NCI-H82 (cell line): ENCODE measurements at regions not wholly inside any gene's neighbourhood (a gene's known extent, or its start where the extent isn't known, plus 50 kb on each side); places are given as distances from the start of the nearest gene placed in this dataset.
"Not testable (repeated sequence)": the region's sequence is repeated elsewhere in the genome, so short reads cannot be mapped to it uniquely, and the experiment has no call there.

Experiments used
- DNase-seq: peaks from one replicate; lab custom pipeline; 2025; lab: John Stamatoyannopoulos, UW

DNA sequence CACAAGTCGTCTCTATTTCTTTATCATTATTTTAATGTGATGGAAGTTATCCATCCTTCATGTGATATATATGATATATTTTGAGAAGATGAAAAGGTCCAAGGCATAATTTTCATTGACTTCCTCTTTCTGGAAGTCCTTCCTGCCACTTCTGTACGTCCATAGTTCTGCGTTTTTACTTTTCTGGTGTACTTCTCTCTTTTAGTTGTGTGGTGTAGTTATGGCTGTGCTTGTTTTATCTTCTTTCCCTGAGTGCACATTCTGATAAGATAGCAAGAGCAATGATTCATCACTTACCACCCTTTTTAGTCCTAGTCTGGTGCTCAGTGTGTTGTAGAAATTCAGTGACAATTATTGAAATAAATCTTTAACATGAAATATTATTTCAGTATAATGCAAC lies 231.3 kb upstream of the FERD3L start:
- DNase-seq, result no peak

DNA sequence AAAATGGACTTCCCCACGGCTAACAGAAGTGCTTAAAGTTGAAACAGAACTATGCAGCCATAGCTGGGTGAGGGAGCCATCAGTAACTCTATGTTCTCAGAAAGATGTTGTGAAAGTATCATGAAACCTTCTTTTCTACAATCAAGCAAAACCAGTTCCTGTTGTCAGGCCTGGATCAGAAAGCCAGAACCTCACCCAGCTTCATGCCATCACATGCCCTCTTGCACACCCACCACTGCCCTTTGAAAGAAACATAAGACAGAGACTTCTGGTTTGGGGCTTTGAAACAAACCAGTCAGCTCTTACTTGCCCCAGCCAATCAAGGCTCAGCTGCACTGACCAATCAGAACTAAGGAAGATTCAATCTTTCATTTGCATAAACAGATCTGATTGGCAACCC lies 230.8 kb upstream of the FERD3L start:
- DNase-seq, result no peak

DNA sequence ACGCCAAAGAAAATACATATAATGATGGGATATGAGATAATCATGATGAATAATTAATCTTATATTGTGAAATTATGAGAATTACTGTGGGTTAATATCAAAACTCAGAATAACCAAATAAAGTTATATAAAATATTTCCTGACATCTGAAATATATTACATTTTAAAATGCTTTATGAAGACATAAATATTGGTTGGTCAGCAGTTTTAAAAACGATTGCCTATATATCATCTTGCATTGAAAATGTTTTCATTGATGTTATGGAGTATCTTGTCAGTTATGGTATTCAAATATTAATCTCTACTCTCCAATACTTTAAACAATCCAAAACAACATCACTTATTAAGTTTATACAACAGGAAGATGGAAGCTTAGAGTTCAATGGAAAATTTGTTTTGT lies 228.1 kb upstream of the FERD3L start:
- DNase-seq, result no peak

DNA sequence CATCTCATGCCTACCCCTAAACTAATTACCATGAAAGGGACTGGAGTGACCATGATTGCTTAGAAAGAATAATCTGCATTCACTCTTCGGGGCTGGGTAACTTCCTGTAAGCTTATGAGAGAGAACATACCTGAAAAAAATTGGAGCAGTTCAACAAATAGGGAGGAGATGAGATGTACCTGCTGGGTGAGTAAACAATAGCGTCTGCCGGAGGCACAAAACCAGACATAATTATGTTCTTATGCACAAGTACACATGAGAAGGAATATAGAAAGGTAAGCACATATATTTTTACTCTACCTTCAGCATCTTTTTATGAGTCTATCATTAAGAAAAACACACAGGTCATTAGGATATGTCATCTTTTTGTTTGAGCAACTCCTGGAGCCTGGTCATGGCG lies 224.6 kb upstream of the FERD3L start:
- no peak for DNase-seq

DNA sequence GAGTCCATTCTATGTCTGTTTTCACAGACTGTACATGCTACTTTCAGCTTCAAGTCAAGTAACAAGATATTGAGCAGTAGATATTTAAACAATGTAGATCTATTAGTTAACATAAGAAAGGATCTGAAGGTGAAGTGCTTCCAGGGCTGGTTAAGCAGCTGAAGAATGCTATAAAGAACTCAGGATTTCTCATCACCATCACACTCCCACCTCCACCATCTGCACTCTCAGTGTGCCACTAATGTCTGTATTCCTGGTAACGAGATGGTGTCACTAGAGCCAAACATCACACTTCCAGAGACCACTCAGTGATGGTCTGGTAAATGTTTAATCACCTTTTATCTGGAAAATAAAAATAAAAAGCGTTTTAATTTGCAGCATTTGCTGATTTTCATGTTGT lies 224.0 kb upstream of the FERD3L start:
- DNase-seq, result no peak

DNA sequence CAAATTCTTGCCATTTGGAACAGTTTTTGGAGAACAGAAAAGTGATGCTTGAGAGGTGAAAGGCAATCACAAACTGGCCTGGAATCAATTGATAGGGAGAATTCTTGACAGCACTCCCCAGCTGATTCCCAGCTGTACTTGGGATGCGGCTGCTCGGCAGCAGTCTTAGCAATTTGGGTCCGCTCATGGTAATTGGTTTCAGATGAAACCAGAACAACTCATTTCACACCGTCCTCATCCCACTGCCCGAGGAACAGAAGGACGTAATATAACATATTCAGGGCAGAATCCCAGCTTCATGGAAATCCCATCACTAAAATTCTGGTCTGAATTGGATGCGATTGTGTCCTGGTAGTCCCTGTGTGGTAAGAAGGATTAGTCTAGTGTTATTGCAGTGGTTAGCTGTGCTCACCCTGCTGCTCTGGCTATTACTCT lies 223.3 kb upstream of the FERD3L start:
- DNase-seq, result no peak

DNA sequence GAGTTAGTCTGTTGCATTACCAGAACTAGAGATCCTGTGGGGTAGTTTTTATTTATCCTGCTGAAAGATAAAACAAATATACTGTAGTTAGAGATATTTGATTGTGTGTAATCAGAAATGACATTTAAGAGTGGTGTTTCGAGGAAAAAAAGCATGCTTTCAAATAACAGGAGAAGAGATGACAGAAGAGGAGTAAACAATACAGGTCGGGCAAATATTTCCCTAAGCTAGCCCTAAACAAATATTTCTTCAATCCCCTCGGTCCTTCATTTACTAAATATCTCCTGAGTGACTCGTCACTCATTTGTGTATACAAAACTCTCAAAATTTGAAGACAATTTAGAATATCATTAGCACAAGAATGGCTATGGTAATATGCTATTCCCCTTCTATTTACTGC lies 219.7 kb upstream of the FERD3L start:
- DNase-seq, result no peak

DNA sequence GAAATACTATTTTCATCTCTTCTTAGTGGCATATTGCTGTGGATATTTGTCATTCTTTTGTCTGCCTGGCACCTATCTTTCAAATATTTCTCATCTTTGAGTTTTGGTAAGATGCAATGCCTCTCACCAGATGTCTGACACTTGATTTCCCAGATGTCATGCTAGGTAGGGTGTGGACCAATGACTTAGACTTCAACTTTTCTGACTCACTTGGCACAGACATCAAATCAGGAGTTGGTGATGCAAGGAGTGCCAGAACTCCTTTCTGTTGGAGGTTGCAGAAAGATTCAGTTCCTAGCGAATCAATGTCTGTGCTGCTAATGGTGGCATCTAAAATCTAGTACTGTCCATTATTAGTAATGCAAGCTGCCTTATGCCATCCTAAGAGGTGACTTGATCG lies 216.9 kb upstream of the FERD3L start:
- no peak for DNase-seq

DNA sequence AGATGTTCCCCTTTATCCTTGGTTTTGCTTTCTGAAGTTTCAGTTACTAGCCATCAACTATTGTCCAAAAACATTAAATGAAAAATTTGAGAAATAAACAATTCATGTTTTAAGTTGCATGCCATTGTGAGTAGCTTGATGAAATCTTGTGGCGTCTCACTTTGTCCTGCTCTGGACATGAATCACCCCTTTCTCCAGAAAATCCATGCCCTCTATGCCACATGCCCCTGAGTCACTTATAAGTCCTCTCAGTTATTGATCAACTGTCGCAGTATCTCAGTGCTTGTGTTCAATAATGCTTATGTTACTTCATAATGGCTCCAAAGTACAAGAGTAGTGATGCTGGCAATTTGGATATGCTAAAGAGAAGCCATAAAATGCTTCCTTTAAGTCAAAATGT lies 208.0 kb upstream of the FERD3L start:
- no peak for DNase-seq

DNA sequence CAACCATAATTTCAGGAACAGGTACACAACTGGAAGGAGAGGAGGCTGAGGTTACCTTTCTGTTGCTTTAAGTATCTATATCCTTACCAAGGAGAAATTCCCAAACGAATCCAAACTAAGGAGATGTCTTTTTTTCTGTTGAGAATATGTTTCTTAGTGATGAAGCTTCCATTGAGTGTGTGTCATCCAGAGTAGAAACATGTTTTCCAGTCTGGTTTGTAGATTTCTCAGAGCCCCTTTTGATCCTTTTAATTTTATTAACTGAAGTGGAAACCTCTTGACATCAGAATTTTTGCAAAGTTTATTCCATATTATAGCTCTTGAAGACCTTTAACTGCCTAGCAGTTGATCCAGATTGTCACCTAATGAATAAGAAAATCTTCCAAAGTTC lies 207.1 kb upstream of the FERD3L start:
- no peak for DNase-seq

DNA sequence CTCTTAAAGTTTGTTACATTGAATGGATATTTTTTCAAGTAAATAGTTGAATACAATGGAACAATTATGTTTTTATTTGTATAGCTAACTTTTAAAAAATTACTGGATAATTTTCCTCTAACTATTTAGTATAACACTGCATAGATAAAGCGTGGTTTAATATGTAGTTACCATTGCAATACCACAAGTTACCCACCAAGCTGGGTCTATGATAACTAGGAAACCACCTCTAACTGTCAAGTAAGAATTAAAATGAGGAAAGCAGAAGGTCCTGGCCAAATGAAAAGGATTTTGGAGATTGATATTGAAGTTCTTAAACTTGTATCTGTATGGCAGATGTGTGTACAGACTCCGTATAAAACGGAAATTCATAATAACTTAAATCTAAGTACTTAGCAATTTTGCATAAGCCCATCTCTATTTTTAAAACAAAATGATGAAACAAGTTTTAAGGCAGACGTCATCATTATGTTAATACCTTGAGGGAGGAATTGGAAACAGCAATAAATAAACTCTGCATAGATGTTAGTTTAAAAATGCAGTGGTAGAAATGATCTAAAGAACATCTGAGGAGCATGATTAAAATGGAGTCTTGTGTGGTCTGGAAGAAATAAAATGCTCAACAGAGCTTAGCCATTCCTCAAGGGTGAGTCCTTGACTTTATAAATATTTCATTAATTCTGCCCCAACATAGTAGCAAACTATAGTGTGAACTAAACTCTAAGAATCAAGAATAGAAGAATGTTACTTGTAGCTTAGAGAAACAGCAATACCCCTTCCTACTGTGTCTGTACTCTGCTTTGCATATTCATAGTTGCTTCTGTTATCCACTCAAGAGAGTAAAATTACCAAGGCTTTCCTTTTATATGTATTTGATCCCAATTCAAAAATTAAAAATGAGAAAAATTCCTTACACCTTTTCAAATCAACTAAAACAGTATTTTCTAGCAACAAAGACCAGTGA lies 206.4 kb upstream of the FERD3L start:
- DNase-seq, result no peak

DNA sequence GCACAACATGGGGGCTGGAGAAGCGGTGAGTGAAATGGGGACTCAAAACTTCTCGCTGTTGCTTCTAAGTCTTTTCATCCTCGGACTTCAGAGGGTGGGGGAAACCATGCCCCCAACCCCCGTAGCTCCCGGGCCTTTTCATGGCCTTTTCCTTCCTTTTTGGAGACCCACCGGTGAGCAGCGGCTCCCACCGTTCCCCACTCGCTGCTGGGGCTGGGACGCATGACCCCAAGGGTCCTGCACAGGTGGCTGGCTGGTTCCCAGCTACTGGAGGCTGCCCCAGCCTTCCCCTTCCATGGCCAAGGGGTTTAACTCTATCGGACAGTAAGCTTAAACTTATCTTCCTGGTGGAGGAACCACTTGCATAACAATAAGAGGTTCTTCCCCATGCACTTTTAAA lies 194.3 kb upstream of the FERD3L start:
- no peak for DNase-seq

DNA sequence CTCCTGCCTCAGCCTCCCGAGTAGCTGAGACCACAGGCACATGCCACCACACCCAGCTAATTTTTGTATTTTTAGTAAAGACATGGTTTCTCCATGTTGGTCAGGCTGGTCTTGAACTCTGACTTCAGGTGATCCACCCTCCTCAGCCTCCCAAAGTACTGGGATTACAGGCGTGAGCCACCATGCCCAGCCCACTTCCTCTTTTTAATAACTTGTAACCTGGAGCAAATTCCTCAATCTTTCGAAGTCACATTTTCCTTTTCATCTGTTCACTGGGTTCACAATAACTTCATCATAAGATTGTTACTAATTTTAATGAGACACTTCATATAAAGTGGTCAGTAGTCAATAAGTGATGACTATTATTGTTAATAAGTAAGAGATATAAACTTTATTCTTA lies 193.3 kb upstream of the FERD3L start:
- DNase-seq, result not testable (repeated sequence)

DNA sequence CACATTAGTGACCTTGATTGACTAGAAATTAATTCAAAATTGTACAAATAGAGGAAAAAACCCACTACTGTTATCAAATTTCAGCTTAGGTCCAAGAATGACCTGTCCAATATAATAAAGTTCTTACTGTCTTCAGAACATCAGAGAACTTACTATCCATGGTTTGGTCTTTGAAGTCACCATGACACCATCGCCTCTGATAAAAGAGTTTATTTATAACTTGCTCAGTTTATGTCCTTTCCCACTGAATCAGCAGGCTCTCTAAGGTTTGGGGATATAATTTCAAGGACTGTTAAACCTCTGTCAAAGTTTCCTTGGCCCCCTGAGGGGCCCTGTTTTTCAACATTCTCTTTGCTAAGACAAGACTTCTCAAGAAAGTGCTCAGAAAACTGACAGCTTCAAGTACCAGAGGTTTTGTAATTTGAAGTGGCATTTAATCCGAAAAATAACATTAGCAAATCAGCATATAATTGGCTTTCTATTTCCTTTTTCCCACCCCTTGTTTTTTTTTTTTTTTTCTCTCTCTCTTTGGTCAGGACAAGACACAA lies 191.7 kb upstream of the FERD3L start:
- DNase-seq, result no peak

DNA sequence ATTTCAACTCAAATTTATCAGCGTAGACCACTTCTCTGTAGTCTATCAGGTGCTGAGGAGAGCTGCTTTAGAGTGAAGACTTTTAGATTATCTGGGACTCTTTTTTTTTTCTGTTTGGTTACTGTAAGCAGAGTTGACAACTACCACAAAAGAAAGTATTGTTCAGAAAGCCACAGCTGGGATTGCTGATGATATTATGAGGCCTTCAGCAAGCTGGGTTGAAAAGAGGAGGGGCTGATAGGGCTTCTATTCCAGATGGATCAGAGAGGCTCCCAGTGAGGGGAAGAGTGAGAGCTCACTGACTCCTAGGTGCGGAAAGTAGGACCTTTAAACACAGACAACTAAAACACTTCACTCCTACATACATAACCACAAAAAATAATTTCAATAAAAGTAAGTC lies 188.5 kb upstream of the FERD3L start:
- DNase-seq, result no peak

DNA sequence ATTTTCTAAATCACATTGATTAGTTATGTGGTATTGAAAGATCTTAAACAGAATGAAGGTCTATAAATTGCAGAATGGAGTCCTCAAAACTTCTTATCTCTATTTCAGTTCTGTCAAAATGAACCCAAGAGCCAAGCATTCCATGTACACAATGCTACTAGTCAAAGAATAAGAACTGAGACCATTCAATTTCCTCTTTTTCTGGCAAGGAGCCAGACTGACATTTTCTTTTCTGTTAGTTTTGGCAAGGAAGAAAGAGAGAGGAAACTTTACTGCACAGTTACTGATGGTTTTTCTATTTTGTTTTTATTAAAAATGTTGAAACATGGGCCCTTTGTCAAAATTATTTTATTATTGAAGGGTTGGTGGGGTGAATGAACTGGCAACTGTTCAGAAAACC lies 181.8 kb upstream of the FERD3L start:
- DNase-seq, result no peak

DNA sequence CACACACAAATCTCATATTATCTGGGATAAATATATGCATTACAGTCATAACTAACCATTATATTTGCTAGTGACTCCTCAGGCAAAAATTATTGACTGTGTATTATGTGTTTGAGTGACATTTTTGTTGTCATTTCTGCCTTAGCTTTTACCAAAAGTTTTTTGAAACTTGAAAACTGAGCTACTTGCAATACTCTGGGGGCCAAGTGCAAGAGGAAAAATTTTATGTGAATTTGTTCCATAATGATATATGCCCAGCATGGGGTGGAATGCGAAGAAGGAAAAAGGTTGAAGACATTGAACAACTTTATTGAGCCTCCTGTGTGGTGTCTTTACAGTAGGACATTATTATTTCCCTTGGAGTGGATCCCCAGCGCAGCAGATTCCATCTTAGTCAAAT lies 176.8 kb upstream of the FERD3L start:
- DNase-seq, result no peak

DNA sequence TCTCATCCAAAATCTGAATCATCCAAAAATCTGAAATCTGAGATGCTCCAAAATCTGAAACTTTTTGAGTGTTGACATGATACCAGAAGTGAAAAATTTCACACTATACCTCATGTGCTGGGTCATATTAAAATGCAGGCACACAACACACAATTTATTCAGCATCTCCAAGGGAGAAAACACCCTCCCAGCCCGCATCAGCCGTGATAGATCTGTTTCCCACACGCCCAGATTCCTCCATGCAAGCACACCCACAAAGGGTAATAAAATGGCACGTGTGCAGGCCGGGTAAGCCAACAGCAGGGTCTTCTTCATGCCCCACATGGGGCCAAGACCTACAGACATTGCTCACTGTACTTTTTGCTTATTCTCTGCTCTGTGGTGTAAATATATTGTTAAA lies 173.1 kb upstream of the FERD3L start:
- no peak for DNase-seq

DNA sequence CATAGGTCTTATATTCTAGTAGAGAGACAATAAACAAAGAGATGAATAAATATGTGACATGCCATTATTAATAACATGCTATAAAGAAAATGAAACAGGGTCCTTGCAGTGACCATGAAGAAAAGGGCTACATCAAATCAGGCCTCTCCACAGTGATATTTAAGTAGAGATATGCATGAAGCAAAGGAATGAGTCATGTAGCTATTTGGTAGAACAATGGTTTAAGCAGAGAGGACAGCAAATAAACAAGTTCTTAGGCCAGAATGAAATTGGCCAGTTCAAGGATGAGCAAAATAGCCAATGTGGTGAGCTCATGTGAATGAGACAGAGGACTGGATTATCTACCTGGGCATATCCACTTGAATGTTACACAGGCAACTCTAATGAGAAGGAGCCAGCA lies 172.2 kb upstream of the FERD3L start:
- DNase-seq, result no peak

DNA sequence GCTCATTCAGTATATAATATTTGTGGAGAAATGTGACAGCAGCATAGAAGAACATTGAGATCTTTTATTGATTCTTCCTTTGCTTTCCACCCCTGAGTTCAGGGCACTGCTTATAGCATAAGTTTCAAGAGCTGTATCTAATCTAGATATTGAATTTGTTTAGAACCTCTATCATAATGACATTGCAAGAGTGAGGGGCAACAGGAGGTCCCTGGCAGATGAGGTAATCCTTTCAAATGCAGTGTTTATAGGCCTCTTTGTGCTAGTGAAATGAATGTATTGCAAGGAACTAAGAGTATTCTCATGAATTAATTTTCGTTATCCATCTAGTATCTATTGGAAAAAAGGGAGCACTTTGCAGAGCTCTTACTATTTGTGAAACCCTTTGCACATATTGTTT lies 167.2 kb upstream of the FERD3L start:
- no peak for DNase-seq

DNA sequence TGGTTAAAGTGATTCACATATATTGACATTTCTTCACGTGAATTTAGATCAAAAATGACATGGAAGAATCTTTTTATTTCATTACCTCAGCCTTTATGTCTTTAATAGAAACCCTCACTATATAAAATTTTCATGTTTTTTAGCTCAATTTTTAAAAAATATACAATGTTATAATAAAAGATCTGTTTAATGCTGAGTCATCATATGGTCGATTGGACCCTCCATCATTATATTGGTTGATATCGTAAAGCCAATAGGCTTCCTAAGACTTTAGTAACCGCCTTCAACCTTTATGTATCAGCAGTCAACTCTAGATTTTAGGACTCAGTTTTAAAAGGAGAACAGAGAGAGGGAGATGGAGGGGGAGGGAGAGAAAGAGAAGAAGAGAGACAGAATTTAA lies 162.3 kb upstream of the FERD3L start:
- DNase-seq, result no peak

DNA sequence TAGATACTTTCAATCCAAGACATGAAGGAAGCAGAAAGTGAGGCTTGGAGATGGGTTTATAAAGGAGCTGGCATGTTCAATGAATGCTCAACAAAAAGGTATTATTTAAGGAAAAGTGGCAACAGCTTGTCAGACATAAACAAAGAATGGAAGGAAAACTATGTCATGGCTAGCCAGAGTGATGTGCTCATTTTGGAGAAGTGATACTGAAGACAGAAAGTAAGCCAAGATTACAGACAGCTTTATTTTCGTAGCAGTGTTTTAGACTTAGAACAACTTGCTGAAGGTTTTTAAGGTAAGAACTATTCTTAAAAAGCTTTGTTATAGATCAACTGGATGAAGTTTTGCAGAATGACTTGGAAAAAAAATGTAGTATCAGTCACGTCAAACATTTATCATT lies 160.5 kb upstream of the FERD3L start:
- no peak for DNase-seq

DNA sequence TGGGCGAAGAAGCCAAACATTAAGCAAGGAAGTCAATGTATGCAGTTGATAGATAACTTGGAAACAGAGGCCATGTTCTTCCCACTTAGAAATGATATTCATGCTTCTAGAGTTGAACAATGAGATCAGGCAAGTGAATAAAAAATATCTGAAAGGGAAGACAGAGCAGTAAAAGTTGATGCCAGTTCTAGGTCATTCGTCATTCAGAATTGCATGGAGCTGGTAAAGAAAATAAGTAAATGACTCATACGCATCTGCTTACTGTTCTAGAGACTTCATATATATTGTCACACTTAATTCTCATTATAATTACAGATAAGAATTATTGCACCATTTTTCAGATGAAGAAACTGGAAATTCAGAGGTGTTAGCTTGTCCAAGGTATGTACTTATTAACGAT lies 158.9 kb upstream of the FERD3L start:
- DNase-seq, result no peak

DNA sequence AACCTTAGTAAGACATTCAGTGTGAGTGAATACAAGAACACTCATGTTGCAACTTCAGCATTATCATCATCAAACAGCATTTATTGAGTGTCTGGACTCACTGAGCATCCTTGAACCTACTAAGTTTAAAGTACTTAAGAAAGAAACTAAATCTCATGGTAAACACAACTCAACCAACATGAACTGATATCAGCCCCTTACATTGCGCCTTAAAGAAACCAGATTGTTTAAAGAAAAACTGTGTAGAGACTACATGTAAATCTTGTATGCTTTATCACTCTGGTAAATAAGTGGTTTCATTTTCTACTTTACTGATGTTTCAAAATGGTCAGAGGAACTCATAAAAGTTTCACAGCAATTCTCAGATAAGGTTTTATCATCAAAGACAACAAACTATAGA lies 157.5 kb upstream of the FERD3L start:
- DNase-seq, result no peak
